ENCODE measurements at regions not wholly inside any gene's neighbourhood (a gene's known extent, or its start where the extent isn't known, plus 50 kb on each side); places are given as distances from the start of the nearest gene placed in this dataset.
A peak's percentile ranks its signal among the peaks of the same experiment; 100 is the strongest.

DNA sequence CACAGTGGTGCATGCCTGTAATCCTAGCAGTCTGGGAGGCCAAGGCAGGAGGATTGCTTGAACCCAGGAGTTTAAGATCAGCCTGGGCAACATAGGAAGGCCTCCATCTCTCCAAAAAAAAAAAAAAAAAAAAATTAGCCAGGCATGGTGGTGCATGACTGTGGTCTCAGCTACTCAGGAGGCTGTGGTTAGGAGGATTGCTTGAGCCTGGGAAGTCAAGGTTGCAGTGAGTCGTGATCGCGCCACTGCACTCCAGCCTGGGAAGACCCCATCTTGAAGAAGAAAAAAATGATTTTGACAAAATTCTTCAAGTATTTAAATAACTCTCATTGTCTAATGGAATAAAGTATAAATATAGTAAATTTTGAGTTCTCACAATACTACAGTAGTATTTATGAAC, 219.2 kb upstream of the SSTR1 start:
- no peaks in the 10 kb centered on the region for H3K9me2 ChIP-seq (replicated peaks; ENCODE audit: low read depth, low read length)

DNA sequence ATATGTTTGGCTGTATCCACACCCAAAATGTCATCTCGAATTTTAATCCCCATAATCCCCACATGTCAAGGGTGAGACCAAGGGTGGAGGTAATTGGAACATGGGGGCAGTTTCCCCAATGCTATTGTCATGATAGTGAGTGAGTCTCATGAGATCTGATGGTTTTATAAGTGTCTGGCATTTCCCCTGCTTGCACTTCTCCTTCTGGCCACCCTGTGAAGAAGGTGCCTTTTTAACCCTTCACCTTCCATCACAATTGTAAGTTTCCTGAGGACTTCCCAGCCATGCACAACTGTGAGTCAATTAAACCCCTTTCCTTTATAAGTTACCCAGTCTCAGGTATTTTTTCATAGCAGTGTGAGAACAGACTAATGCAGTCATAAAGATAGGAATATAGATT, 216.7 kb upstream of the SSTR1 start:
- no peak for TF ChIP-seq EZH2phosphoT487 (IDR thresholded peaks at IDR 0.05; ENCODE audit: borderline replicate concordance)
- TF ChIP-seq, protein P1, sequence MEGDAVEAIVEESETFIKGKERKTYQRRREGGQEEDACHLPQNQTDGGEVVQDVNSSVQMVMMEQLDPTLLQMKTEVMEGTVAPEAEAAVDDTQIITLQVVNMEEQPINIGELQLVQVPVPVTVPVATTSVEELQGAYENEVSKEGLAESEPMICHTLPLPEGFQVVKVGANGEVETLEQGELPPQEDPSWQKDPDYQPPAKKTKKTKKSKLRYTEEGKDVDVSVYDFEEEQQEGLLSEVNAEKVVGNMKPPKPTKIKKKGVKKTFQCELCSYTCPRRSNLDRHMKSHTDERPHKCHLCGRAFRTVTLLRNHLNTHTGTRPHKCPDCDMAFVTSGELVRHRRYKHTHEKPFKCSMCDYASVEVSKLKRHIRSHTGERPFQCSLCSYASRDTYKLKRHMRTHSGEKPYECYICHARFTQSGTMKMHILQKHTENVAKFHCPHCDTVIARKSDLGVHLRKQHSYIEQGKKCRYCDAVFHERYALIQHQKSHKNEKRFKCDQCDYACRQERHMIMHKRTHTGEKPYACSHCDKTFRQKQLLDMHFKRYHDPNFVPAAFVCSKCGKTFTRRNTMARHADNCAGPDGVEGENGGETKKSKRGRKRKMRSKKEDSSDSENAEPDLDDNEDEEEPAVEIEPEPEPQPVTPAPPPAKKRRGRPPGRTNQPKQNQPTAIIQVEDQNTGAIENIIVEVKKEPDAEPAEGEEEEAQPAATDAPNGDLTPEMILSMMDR (conservative IDR thresholded peaks at IDR 0.05; ENCODE audit: low read length), result no peak; the same call in 1 of the 2 replicates
- H2AFZ ChIP-seq (ENCODE audit: low read length), result no peak overlapping the region
- no peaks in the 10 kb centered on the region for H3K27me3 ChIP-seq (ENCODE audit: insufficient read depth, low read length, poor library complexity, severe bottlenecking)
- H3K4me1 ChIP-seq (ENCODE audit: insufficient read depth, low read length, poor library complexity, severe bottlenecking), result no peaks in the 10 kb centered on the region
- H3K4me3 ChIP-seq (ENCODE audit: low read length, poor library complexity, severe bottlenecking), result no peak overlapping the region
- no peaks in the 10 kb centered on the region for H3F3A ChIP-seq (ENCODE audit: low read depth)
- no peaks in the 10 kb centered on the region for H4K20me1 ChIP-seq (ENCODE audit: insufficient read depth, low read length, poor library complexity, severe bottlenecking)
- no peaks in the 10 kb centered on the region for H3K9me3 ChIP-seq (ENCODE audit: insufficient read depth, low read depth, low read length)
- no peak overlapping the region for H3K4me2 ChIP-seq (ENCODE audit: low read depth, low read length, poor library complexity, severe bottlenecking)
- H3K36me3 ChIP-seq (ENCODE audit: insufficient read depth, low read length), result no peaks in the 10 kb centered on the region
- no peaks in the 10 kb centered on the region for H3K9me2 ChIP-seq (replicated peaks; ENCODE audit: low read depth, low read length)
- H3K79me2 ChIP-seq (ENCODE audit: insufficient read depth, low read length), result no peaks in the 10 kb centered on the region
- no peak overlapping the region for H3K9ac ChIP-seq (ENCODE audit: low read depth, low read length, poor library complexity, severe bottlenecking)

More for the DNA sequence above, 219.2 kb upstream of the SSTR1 start:
- no peaks in the 10 kb centered on the region for H3K27me3 ChIP-seq (ENCODE audit: insufficient read depth, low read length, poor library complexity, severe bottlenecking)
- H3F3A ChIP-seq (ENCODE audit: low read depth), result no peaks in the 10 kb centered on the region
- no peaks in the 10 kb centered on the region for H3K9me3 ChIP-seq (ENCODE audit: insufficient read depth, low read depth, low read length)
- H4K20me1 ChIP-seq (ENCODE audit: insufficient read depth, low read length, poor library complexity, severe bottlenecking), result no peaks in the 10 kb centered on the region
- H3K79me2 ChIP-seq (ENCODE audit: insufficient read depth, low read length), result no peaks in the 10 kb centered on the region
- no peak overlapping the region for H3K4me3 ChIP-seq (ENCODE audit: low read length, poor library complexity, severe bottlenecking)
- H3K9ac ChIP-seq (ENCODE audit: low read depth, low read length, poor library complexity, severe bottlenecking), result no peak overlapping the region
- H3K36me3 ChIP-seq (ENCODE audit: insufficient read depth, low read length), result no peaks in the 10 kb centered on the region
- no peak overlapping the region for H2AFZ ChIP-seq (ENCODE audit: low read length)
- no peak overlapping the region for H3K4me2 ChIP-seq (ENCODE audit: low read depth, low read length, poor library complexity, severe bottlenecking)
- TF ChIP-seq, protein P1 (conservative IDR thresholded peaks at IDR 0.05; ENCODE audit: low read length), result no peak
- TF ChIP-seq EZH2phosphoT487 (IDR thresholded peaks at IDR 0.05; ENCODE audit: borderline replicate concordance), result no peak
- no peaks in the 10 kb centered on the region for H3K4me1 ChIP-seq (ENCODE audit: insufficient read depth, low read length, poor library complexity, severe bottlenecking)

DNA sequence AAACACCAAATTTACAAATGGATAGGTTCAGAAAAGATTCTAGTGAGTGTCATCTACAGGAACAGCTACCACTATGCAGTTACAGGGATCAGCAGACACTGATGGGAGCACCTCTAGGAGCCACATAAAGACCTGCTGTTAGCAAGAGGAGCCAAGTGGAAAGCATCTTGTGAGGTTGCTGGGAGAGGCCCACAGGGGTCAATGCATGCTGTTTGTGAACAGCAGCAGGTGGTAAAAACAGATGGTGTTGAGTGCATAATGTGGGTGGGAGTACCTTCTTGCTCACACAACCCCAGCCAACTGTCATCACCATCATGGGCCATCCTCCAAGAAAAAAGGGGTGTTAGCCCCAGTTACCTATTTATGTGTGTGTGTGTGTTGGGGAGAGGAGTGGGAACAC, 215.2 kb upstream of the SSTR1 start:
- no peaks in the 10 kb centered on the region for H4K20me1 ChIP-seq (ENCODE audit: insufficient read depth, low read length, poor library complexity, severe bottlenecking)
- no peaks in the 10 kb centered on the region for H3K36me3 ChIP-seq (ENCODE audit: insufficient read depth, low read length)
- H3K4me2 ChIP-seq (ENCODE audit: low read depth, low read length, poor library complexity, severe bottlenecking), result no peak overlapping the region
- 0 out of 2 replicates have a peak overlapping the region, but pooled peaks have one; percentile 17 for H2AFZ ChIP-seq (ENCODE audit: low read length)
- no peak overlapping the region for H3K9ac ChIP-seq (ENCODE audit: low read depth, low read length, poor library complexity, severe bottlenecking)
- no peaks in the 10 kb centered on the region for H3K27me3 ChIP-seq (ENCODE audit: insufficient read depth, low read length, poor library complexity, severe bottlenecking)
- H3K4me3 ChIP-seq (ENCODE audit: low read length, poor library complexity, severe bottlenecking), result no peak overlapping the region
- peaks cover 11% of the 10 kb centered on the region for H3K4me1 ChIP-seq (ENCODE audit: insufficient read depth, low read length, poor library complexity, severe bottlenecking)
- H3K9me2 ChIP-seq (replicated peaks; ENCODE audit: low read depth, low read length), result no peaks in the 10 kb centered on the region
- H3K79me2 ChIP-seq (ENCODE audit: insufficient read depth, low read length), result no peaks in the 10 kb centered on the region
- H3F3A ChIP-seq (ENCODE audit: low read depth), result no peaks in the 10 kb centered on the region
- no peak for TF ChIP-seq EZH2phosphoT487 (IDR thresholded peaks at IDR 0.05; ENCODE audit: borderline replicate concordance)
- TF ChIP-seq, protein P1 (conservative IDR thresholded peaks at IDR 0.05; ENCODE audit: low read length), result no peak
- H3K9me3 ChIP-seq (ENCODE audit: insufficient read depth, low read depth, low read length), result no peaks in the 10 kb centered on the region

Measured in Loucy (cell line).